ENCODE measurements at regions not wholly inside any gene's neighbourhood (a gene's known extent, or its start where the extent isn't known, plus 50 kb on each side); places are given as distances from the start of the nearest gene placed in this dataset.

DNA sequence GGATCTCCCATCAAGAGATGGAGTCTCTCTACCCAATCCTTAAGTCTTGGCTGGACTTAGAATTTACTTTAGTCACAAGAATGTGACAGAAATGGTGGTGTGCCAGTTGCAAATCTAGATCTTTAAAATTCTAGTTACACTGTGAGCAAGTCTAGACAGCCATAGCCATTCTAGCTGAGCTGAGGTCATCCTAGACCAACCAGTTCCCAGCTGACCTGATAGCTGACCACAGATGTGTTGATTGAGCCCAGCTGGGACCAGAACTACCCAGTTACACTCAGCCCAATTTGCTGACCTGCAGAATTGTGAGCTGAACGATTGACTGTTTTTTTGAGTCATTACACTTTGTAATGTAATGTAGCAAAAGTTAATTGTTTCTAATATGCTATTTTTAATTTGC lies 251.8 kb downstream of the ADGRL2 start:
- TF ChIP-seq, protein P1, sequence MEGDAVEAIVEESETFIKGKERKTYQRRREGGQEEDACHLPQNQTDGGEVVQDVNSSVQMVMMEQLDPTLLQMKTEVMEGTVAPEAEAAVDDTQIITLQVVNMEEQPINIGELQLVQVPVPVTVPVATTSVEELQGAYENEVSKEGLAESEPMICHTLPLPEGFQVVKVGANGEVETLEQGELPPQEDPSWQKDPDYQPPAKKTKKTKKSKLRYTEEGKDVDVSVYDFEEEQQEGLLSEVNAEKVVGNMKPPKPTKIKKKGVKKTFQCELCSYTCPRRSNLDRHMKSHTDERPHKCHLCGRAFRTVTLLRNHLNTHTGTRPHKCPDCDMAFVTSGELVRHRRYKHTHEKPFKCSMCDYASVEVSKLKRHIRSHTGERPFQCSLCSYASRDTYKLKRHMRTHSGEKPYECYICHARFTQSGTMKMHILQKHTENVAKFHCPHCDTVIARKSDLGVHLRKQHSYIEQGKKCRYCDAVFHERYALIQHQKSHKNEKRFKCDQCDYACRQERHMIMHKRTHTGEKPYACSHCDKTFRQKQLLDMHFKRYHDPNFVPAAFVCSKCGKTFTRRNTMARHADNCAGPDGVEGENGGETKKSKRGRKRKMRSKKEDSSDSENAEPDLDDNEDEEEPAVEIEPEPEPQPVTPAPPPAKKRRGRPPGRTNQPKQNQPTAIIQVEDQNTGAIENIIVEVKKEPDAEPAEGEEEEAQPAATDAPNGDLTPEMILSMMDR (IDR thresholded peaks at IDR 0.05), result no peak
- TF ChIP-seq POLR2A (IDR thresholded peaks at IDR 0.05) (no peak), EP300 (IDR thresholded peaks at IDR 0.05; ENCODE audit: low read depth) (no peak)
